ENCODE measurements at regions not wholly inside any gene's neighbourhood (a gene's known extent, or its start where the extent isn't known, plus 50 kb on each side); places are given as distances from the start of the nearest gene placed in this dataset.

GRCh38 chr22:34454598-34454997 lies 534.3 kb upstream of the LARGE1 start:
- DNase-seq: no peak

GRCh38 chr22:34462795-34463194 lies 542.5 kb upstream of the LARGE1 start:
- DNase-seq: no peak

GRCh38 chr22:34475886-34476285 lies 555.6 kb upstream of the LARGE1 start:
- DNase-seq: no peak

- DNase-seq: no peak
Measured at GRCh38 chr22:34476762-34477161, 556.5 kb upstream of the LARGE1 start.

GRCh38 chr22:34481090-34481489 lies 560.8 kb upstream of the LARGE1 start:
- DNase-seq: no peak

GRCh38 chr22:34486381-34486780 lies 566.1 kb upstream of the LARGE1 start:
- no peak for DNase-seq

- DNase-seq: no peak
Measured at GRCh38 chr22:34489861-34490260, 569.6 kb upstream of the LARGE1 start.

- DNase-seq: peak in 2 of 3 experiments; percentile 14 to 25
Measured at GRCh38 chr22:34490886-34491285, 570.6 kb upstream of the LARGE1 start.

- no peak for DNase-seq
Measured at GRCh38 chr22:34493486-34493885, 572.5 kb upstream of the ISX start.

- DNase-seq: no peak
Measured at GRCh38 chr22:34501366-34501965, 564.5 kb upstream of the ISX start.

GRCh38 chr22:34502821-34503220 lies 563.1 kb upstream of the ISX start:
- no peak for DNase-seq

GRCh38 chr22:34508797-34509196 lies 557.2 kb upstream of the ISX start:
- no peak for DNase-seq

GRCh38 chr22:34526681-34527080 lies 539.3 kb upstream of the ISX start:
- DNase-seq: no peak

GRCh38 chr22:34534101-34534500 lies 531.9 kb upstream of the ISX start:
- no peak for DNase-seq

GRCh38 chr22:34567367-34567766 lies 498.6 kb upstream of the ISX start:
- no peak for DNase-seq

- DNase-seq: no peak
Measured at GRCh38 chr22:34570408-34570807, 495.6 kb upstream of the ISX start.

- no peak for DNase-seq
Measured at GRCh38 chr22:34579519-34579918, 486.4 kb upstream of the ISX start.

GRCh38 chr22:34587357-34588356 lies 478.3 kb upstream of the ISX start:
- DNase-seq: no peak

- peak in 1 of 3 experiments; percentile 40 for DNase-seq
Measured at GRCh38 chr22:34588871-34589545, 476.9 kb upstream of the ISX start.

GRCh38 chr22:34592123-34592740 lies 473.7 kb upstream of the ISX start:
- DNase-seq: no peak

GRCh38 chr22:34599567-34599966 lies 466.4 kb upstream of the ISX start:
- no peak for DNase-seq

- DNase-seq: no peak
Measured at GRCh38 chr22:34604312-34604711, 461.6 kb upstream of the ISX start.

- DNase-seq: no peak
Measured at GRCh38 chr22:34608106-34608505, 457.9 kb upstream of the ISX start.
